ENCODE measurements at regions not wholly inside any gene's neighbourhood (a gene's known extent, or its start where the extent isn't known, plus 50 kb on each side); places are given as distances from the start of the nearest gene placed in this dataset.

DNA sequence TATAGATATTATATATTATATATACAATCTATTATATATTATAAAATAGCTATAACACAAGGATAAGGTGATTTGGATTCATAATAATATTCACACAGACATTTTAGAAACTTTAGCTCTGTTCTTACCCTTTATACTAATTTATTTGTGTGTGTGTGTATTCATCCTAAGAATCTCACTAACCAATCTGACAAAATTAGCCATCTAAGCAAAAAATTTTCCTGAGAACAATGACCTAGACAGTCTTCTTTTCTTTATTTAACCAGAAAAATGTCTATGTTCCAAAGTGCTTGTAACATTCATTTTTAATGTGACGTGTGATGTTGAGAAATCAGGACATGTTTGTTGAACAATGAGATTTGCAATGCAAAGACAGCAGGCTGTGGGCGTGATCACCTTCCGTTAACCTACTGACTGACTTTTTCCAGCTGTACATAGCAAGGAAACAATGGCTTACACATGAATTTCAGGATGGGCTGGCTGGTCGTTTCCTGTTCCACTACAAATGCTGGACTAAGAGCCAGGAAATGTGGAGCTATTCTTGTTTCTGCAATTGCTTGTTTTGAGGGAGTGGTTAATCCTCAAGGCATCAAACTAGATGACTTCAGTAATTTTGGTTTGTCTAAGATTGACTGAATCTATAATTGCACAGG, 634.6 kb upstream of the ARGLU1 start:
- 16 to 18% methylated on average over 4 of the region's 4 CpGs for WGBS, 2 donors
- Histone ChIP-seq H3K36me3 (no peaks in the 10 kb centered on the region), H3K27ac (peak overlapping the region; percentile 13 to 70 (median 64)), H3K4me3 (no peak overlapping the region), H3K27me3 (no peaks in the 10 kb centered on the region), H3K9me3 (no peaks in the 10 kb centered on the region), H3K4me1 (peaks cover 0 to 7% (median 0%) of the 10 kb centered on the region in 3 donors)
- intact Hi-C loops (cut with DNase I) = no loop called here
- DNase-seq = no peak
- no peak for TF ChIP-seq POLR2A (IDR thresholded peaks at IDR 0.05)
- TF ChIP-seq, protein P1, sequence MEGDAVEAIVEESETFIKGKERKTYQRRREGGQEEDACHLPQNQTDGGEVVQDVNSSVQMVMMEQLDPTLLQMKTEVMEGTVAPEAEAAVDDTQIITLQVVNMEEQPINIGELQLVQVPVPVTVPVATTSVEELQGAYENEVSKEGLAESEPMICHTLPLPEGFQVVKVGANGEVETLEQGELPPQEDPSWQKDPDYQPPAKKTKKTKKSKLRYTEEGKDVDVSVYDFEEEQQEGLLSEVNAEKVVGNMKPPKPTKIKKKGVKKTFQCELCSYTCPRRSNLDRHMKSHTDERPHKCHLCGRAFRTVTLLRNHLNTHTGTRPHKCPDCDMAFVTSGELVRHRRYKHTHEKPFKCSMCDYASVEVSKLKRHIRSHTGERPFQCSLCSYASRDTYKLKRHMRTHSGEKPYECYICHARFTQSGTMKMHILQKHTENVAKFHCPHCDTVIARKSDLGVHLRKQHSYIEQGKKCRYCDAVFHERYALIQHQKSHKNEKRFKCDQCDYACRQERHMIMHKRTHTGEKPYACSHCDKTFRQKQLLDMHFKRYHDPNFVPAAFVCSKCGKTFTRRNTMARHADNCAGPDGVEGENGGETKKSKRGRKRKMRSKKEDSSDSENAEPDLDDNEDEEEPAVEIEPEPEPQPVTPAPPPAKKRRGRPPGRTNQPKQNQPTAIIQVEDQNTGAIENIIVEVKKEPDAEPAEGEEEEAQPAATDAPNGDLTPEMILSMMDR (IDR thresholded peaks at IDR 0.05) = no peak

DNA sequence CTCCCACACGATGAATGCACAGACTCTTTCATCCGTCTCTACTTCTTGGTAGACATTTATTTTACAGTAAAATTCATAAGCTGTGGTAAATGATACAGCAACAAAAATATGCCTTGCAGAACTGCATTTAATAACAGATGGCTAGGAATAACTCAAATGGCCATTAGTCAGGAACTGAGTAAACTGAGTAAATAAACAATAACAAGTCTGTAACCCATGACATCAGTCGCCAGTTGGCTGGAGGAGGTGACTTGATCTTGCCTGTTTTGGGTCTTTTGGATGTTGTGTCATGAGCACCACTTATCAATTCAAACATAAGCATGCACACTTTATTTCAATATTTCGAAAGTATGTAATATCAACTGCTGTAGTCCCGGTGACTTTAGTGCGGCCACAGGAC, 632.6 kb upstream of the ARGLU1 start:
- no peak for TF ChIP-seq POLR2A (IDR thresholded peaks at IDR 0.05)
- no peaks in the 10 kb centered on the region for H3K27me3 ChIP-seq
- H3K4me3 ChIP-seq = no peak overlapping the region
- no peaks in the 10 kb centered on the region for H3K9me3 ChIP-seq
- WGBS, 2 donors = 71 to 73% methylated on average over 6 of the region's 6 CpGs
- no peaks in the 10 kb centered on the region for H3K36me3 ChIP-seq
- H3K27ac ChIP-seq = no peak overlapping the region
- peaks cover 0 to 7% (median 0%) of the 10 kb centered on the region in 3 donors for H3K4me1 ChIP-seq
- DNase-seq = no peak
- intact Hi-C loops (cut with DNase I) = no loop called here

DNA sequence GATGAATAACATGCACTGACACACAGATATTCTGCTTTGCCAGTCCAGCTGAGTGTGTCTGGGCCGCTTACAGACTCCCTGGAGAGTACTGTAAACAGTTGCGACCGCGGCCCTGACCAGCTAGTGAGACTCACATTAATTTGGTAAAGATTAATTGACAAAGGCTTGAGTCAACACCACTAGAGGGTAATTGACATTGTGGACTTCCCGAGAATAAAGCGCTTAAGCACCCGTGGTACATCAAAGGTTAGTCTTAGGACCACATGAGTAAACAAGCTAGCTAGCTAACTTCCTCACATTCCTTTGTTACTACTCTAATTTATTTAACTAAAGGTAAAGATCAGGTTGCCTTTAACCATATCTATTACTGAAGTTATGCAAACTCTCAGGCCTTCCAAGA, 624.4 kb upstream of the ARGLU1 start:
- H3K27ac ChIP-seq = no peak overlapping the region
- no peaks in the 10 kb centered on the region for H3K27me3 ChIP-seq
- TF ChIP-seq POLR2A (IDR thresholded peaks at IDR 0.05) = no peak
- TF ChIP-seq, protein P1 (IDR thresholded peaks at IDR 0.05) = no peak
- 45 to 48% methylated on average over 7 of the region's 7 CpGs for WGBS, 2 donors
- DNase-seq = no peak
- H3K4me1 ChIP-seq = no peaks in the 10 kb centered on the region
- H3K36me3 ChIP-seq = no peaks in the 10 kb centered on the region
- H3K9me3 ChIP-seq = no peaks in the 10 kb centered on the region
- intact Hi-C loops (cut with DNase I) = no loop called here
- H3K4me3 ChIP-seq = no peak overlapping the region

DNA sequence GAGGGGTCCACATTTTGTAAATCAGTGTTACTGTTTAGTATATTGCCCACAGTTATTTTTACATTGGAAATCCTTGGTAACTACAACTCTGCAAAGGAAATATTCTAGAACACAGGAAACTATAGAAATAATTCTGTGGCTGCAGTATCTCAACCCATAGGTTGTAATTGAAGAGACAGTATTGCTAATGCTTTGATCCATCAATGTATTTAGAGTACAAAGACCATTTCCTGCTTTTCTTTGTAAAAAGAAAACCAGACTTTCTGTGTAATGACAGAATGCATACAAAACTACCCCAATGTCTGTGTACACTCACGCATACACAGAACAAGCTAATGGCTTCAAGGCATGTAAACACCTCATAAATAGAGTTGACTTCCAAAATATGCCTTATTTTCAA, 622.1 kb upstream of the ARGLU1 start:
- no peaks in the 10 kb centered on the region for H3K27me3 ChIP-seq
- H3K4me3 ChIP-seq = no peak overlapping the region
- DNase-seq = no peak
- no peaks in the 10 kb centered on the region for H3K36me3 ChIP-seq
- intact Hi-C loops (cut with DNase I) = no loop called here
- no peak overlapping the region for H3K27ac ChIP-seq
- no peaks in the 10 kb centered on the region for H3K9me3 ChIP-seq
- TF ChIP-seq, protein P1 (IDR thresholded peaks at IDR 0.05) = no peak
- TF ChIP-seq POLR2A (IDR thresholded peaks at IDR 0.05) = no peak
- 73 to 74% methylated on average over 1 of the region's 1 CpG for WGBS, 2 donors
- no peaks in the 10 kb centered on the region for H3K4me1 ChIP-seq

DNA sequence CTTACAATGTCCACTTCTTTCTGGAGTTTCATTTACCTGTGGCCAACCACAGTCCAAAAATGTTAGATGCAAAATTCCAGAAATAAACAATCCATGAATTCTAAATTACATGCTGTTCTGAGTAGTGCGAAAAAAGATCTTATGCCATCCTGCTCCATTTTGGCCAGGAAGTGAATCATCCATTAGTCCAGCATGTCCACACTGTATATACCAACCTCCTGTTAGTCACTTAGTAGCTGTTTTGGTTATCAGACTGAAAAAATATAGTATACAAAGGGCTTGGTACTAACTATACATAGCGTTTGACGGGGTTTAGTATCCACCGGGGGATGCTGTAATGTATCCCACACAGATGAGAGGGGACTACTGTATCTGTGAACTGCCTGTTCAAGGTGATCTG, 618.0 kb upstream of the ARGLU1 start:
- no peak for DNase-seq
- WGBS, 2 donors = 88 to 94% methylated on average over 4 of the region's 4 CpGs
- no peaks in the 10 kb centered on the region for H3K36me3 ChIP-seq
- intact Hi-C loops (cut with DNase I) = no loop called here
- H3K4me3 ChIP-seq = no peak overlapping the region
- TF ChIP-seq, protein P1 (IDR thresholded peaks at IDR 0.05) = no peak
- TF ChIP-seq POLR2A (IDR thresholded peaks at IDR 0.05) = no peak
- H3K9me3 ChIP-seq = no peaks in the 10 kb centered on the region
- H3K27ac ChIP-seq = no peak overlapping the region
- no peaks in the 10 kb centered on the region for H3K27me3 ChIP-seq
- no peaks in the 10 kb centered on the region for H3K4me1 ChIP-seq
